NCI-H82 (cell line): ENCODE measurements at regions not wholly inside any gene's neighbourhood (a gene's known extent, or its start where the extent isn't known, plus 50 kb on each side); places are given as distances from the start of the nearest gene placed in this dataset.
"Not testable (repeated sequence)": the region's sequence is repeated elsewhere in the genome, so short reads cannot be mapped to it uniquely, and the experiment has no call there.

Experiments used
- DNase-seq: peaks from one replicate; lab custom pipeline; 2025; lab: John Stamatoyannopoulos, UW

GRCh38 chrX:148080593-148080992 lies 99.5 kb downstream of the FMR1NB start:
- DNase-seq: no peak

- no peak for DNase-seq
Observed at GRCh38 chrX:148084611-148085010, 103.5 kb downstream of the FMR1NB start.

GRCh38 chrX:148120151-148120550 lies 139.0 kb downstream of the FMR1NB start:
- DNase-seq: no peak

- no peak for DNase-seq
Observed at GRCh38 chrX:148120999-148121623, 140.0 kb downstream of the FMR1NB start.

GRCh38 chrX:148128872-148129505 lies 147.9 kb downstream of the FMR1NB start:
- DNase-seq: not testable (repeated sequence)

- peak; percentile 50 for DNase-seq
Observed at GRCh38 chrX:148133105-148133725, 152.1 kb downstream of the FMR1NB start.

- no peak for DNase-seq
Observed at GRCh38 chrX:148134578-148134977, 153.4 kb downstream of the FMR1NB start.

GRCh38 chrX:148135738-148136137 lies 154.6 kb downstream of the FMR1NB start:
- DNase-seq: no peak

GRCh38 chrX:148146121-148146520 lies 165.0 kb downstream of the FMR1NB start:
- DNase-seq: peak; percentile 67

GRCh38 chrX:148156986-148157385 lies 175.8 kb downstream of the FMR1NB start:
- DNase-seq: no peak

- no peak for DNase-seq
Observed at GRCh38 chrX:148159796-148160195, 178.7 kb downstream of the FMR1NB start.

- no peak for DNase-seq
Observed at GRCh38 chrX:148161701-148162100, 180.6 kb downstream of the FMR1NB start.

- DNase-seq: no peak
Observed at GRCh38 chrX:148185631-148186030, 204.5 kb downstream of the FMR1NB start.

- DNase-seq: no peak
Observed at GRCh38 chrX:148192547-148192946, 211.4 kb downstream of the FMR1NB start.

- DNase-seq: no peak
Observed at GRCh38 chrX:148193759-148194158, 212.6 kb downstream of the FMR1NB start.

GRCh38 chrX:148203531-148203930 lies 222.4 kb downstream of the FMR1NB start:
- DNase-seq: no peak

- DNase-seq: no peak
Observed at GRCh38 chrX:148204195-148204594, 223.1 kb downstream of the FMR1NB start.

GRCh38 chrX:148214786-148215185 lies 233.6 kb downstream of the FMR1NB start:
- DNase-seq: no peak

GRCh38 chrX:148215726-148216125 lies 234.6 kb downstream of the FMR1NB start:
- DNase-seq: no peak

- DNase-seq: no peak
Observed at GRCh38 chrX:148223361-148223760, 242.2 kb downstream of the FMR1NB start.

GRCh38 chrX:148228521-148228920 lies 247.4 kb downstream of the FMR1NB start:
- no peak for DNase-seq

GRCh38 chrX:148229801-148230303 lies 248.7 kb downstream of the FMR1NB start:
- DNase-seq: no peak

GRCh38 chrX:148259990-148260389 lies 240.4 kb upstream of the AFF2 start:
- no peak for DNase-seq
